CD4-positive, alpha-beta T cell treated with Interleukin-15 for 1 hour (primary cell): ENCODE measurements at regions not wholly inside any gene's neighbourhood (a gene's known extent, or its start where the extent isn't known, plus 50 kb on each side); places are given as distances from the start of the nearest gene placed in this dataset.
"Not testable (repeated sequence)": the region's sequence is repeated elsewhere in the genome, so short reads cannot be mapped to it uniquely, and the experiment has no call there.

Experiments used
- DNase-seq: peaks from one replicate; pipeline ENCODE4 v3.0.0-alpha.2; 2020

DNA sequence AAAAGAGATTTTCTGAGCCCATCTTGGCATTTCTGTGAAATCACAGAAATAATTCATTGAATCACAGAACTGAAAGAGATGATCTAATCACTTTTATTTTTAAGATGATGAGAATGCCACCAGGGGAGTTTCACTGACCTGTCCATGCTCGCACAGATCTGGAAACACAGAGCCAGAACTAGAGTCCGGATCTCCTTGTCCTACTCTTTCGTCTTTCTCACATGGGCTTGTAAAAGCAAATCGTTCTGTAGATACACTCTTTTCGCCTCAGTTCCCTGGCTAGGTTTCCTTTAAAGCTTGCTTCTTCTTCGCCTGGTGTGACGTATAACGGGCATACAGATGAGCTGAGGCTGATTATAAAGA is 122.5 kb upstream of the SPRED1 start:
- no peak for DNase-seq

- DNase-seq, result peak; percentile 45
Measured at GRCh38 chr15:38130740-38131498, 121.7 kb upstream of the SPRED1 start.

GRCh38 chr15:38134252-38134651 is 118.4 kb upstream of the SPRED1 start:
- peak; percentile 50 for DNase-seq

- DNase-seq, result not testable (repeated sequence)
Measured at GRCh38 chr15:38142195-38142594, 110.4 kb upstream of the SPRED1 start.

GRCh38 chr15:38144921-38145320 is 107.7 kb upstream of the SPRED1 start:
- DNase-seq, result no peak

DNA sequence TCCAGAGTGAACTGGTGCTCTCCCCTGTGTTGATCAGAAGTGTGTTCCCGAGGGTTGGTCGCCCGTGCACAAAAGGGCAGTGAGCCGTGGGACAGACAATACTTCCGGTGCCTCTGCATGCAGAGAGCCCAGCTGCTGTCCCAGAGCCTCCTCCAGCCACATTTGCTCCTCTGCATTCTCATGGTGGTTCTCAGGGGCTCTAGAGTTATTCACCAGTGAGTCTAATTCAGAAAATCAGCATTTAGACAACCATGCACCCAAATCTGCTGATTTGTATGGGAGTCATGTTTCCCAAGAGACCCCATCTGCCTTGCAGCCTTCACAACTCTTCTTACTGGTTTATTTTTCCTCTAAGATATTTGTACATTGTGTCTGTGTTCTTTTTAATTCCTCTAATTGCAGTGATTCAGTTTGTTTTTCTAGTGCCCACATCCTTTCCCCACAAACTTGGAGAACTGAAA is 107.0 kb upstream of the SPRED1 start:
- DNase-seq, result no peak

- DNase-seq, result no peak
Measured at GRCh38 chr15:38147246-38147645, 105.4 kb upstream of the SPRED1 start.

DNA sequence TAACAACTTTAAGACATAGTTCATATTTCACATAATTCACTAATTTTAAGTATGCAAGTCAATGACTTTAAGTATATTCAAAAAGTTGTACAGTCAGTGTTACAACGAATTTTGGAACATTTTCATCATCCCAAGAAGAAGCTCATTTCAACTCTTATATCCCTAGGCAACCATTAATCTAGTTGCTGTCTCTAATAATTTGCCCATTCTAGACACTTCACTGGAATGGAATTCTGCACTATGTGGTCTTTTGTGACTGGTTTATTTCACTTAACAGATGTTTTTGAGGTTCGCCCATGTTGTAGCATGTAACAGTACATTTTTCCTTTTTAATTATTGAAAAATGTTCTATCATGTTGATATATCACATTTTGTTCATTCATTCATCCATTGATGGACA is 104.2 kb upstream of the SPRED1 start:
- no peak for DNase-seq

DNA sequence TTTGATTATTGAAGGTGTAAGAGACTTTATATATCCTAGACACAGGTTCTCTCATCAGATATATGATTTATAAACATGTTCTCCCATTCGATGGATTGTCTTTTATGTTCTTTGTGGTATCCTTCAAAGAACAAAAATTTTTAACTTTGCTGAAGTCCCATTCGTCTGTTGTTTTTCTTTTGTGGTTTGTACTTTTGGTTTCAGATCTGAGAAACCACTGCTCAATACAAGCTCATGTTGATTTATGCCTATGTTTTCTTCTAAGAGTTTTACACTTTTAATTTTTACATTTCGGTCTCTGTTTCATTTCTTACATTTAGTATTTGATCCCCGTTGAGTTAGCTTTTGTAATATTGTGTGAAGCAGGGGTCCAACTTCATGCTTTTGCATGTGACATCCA is 103.3 kb upstream of the SPRED1 start:
- DNase-seq, result no peak

DNA sequence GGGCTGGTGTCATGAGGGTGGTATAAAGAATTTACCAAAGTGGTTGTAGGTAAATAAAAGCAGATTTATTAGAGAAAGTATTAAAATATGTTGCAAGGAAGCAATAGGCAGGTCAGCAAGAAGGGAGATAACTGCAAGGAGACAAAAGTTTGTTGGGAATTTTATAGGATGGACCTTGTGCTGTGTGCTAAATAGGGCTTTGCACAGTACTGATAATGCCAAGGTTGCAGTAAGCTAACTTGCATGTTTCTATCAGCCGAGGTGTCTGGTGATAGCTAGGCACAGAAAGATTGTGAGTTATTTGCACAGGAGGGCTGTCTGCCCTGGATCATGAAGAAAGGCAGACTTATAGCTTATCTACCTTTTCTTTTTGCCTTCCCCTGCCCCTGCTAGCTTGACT is 102.5 kb upstream of the SPRED1 start:
- no peak for DNase-seq

- no peak for DNase-seq
Measured at GRCh38 chr15:38150794-38151193, 101.8 kb upstream of the SPRED1 start.

- DNase-seq, result no peak
Measured at GRCh38 chr15:38153781-38154180, 98.9 kb upstream of the SPRED1 start.

DNA sequence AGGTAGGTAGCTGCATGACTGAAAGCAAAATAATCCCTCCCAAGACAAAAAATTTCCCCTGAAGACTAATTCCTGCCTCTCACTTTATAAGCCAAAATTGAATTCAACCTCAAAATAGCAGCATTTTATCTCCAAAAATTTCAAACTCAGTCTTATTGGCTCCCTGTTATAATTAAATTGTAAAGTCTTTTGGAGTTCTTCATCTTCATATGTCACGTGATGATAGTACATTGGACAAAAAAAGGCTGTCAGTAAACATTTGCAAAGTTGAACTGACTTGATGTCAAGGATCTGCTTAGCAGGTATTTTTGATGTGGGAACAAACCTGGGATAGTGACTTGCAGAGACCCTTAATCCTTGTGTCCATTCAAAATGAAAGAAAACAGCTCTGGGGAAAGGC is 98.4 kb upstream of the SPRED1 start:
- DNase-seq, result no peak

GRCh38 chr15:38154837-38155236 is 97.8 kb upstream of the SPRED1 start:
- DNase-seq, result no peak

DNA sequence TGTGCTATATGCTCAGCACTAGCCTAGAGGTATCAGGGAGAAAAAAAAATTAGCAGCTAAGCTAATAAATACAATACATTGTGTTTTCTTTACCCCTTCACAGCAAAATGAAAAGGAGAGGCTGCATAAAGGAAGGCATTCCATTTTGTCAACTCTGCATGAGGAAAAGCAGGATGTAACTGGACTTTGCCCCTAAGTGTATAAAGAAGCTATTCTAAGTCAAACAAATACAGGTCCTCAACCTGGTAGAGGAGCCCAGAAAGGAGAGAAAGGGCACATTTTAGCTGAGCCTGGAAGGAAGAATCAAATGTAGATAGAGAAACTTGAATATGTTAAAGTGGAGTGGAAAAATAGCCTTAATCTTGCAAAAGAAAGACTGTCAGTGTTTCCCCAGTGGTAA is 89.0 kb upstream of the SPRED1 start:
- no peak for DNase-seq

GRCh38 chr15:38164061-38164460 is 88.6 kb upstream of the SPRED1 start:
- DNase-seq, result no peak

GRCh38 chr15:38164507-38164906 is 88.1 kb upstream of the SPRED1 start:
- DNase-seq, result no peak

DNA sequence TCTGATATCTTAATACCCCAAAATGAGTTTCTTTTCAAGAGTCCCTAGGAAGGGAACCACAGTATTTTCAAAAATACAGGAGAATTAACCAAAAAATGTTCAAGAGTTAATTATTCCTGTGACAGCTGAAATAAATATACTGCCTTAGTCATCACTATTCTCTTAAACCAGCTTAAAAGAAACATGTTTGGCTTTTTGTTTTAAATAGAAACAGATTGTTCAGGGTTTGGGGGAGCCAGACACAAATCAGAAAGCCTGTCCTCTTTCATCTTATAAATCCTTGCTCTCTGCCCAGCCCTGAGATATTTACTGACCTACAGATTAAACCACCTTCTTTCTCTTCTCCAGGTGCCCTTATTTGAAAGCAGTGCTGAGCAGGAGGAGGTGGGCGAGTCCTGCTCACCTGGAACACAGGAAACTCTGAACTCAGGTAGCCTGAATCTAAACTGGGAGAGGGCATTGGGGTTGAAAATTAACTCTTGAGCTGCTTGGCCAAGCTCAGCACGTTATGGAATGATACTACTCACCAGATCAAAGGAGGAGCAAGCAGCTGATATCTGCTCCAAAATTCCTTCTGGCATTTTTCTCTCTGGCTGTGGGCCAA is 84.1 kb upstream of the SPRED1 start:
- no peak for DNase-seq

- DNase-seq, result no peak
Measured at GRCh38 chr15:38171973-38172372, 80.7 kb upstream of the SPRED1 start.

GRCh38 chr15:38174691-38175090 is 77.9 kb upstream of the SPRED1 start:
- DNase-seq, result no peak

DNA sequence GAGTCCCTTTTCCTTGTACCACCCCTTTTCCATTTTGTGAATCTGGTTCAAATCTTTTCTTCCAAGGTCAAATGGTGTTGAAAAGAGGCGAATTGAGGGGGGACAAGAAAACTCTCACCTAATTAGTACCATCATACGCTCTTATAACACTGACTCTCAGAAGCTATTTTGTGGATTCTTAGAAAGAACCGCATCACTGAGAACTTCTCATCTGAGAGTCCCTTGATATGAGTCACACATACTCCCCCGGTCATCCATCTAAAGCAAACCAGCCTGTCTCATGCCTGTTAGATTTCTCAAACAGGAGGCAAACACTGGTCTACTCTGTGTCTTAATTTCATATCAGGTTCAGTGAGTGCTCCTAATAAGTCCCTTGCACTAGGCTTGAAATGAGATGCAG is 76.5 kb upstream of the SPRED1 start:
- no peak for DNase-seq

DNA sequence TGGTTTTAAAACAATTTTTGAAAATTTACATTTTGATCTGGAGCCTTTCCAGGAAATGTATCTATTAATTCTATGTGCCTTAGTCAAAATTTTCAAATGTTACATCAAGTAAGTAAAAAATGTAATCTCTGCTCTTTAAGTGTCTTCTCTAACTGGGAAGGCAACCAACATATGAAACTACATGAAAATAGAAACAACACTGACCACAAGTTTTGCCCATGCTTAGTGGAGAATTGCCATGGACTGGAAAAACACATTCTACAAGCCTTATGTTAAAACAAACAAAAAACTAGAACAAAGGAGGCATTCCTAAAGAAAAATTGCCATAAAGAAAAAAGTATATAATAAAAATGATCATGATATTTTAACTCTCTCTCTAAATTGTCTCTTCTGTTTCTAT is 75.9 kb upstream of the SPRED1 start:
- no peak for DNase-seq

DNA sequence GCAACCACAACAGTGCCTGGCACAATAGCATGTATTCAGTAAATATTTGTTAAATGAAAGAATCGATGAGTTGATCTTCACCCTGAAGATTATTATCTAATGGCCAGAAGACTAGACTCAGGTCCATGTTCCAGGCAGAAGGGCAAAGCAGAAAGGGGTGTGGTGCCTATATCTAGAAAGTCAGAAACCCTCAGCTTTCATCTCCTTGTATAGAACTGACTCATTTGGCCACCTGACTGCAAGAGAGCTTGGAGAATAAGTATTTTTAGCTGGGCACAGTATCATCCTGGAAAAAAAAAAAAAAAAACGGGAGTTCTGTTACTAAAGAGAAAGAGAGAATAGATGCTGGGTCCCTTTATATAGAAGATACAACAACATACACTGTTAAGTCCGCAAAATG is 69.7 kb upstream of the SPRED1 start:
- no peak for DNase-seq

DNA sequence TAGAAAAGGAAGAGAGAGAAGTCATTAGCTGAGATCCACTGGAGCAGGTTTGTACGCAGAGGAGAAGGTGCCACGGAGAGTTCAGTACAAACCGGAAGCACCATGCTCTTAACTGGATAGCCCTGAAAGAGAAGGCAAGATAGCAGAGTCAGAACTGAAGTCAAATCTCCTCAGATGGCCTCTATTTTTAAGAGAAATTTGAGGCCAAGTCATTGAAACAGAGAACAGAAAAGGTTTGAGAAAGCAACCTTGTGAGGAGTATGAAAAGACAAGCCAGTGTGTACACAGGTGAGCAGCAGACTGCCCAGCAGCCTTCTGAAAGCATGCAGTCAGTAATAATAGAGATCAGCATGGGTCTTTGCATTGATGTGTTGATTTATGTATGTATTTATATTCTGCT is 66.1 kb upstream of the SPRED1 start:
- DNase-seq, result no peak
